IPS DF 19.7 (cell line): ENCODE measurements at regions not wholly inside any gene's neighbourhood (a gene's known extent, or its start where the extent isn't known, plus 50 kb on each side); places are given as distances from the start of the nearest gene placed in this dataset.

ENCODE experiments used
- DNase-seq: peaks from one replicate; pipeline ENCODE4 v3.0.0-alpha.2; 2013; ENCODE audit warnings: low read depth, low spot score

- DNase-seq = no peak
Measured at GRCh38 chr12:94062796-94063635, 85.4 kb upstream of the PLXNC1 start.

GRCh38 chr12:94070520-94070919 is 77.9 kb upstream of the PLXNC1 start:
- DNase-seq = no peak

- no peak for DNase-seq
Measured at GRCh38 chr12:94071258-94071657, 77.1 kb upstream of the PLXNC1 start.

GRCh38 chr12:94073441-94074051 is 74.8 kb upstream of the PLXNC1 start:
- no peak for DNase-seq

GRCh38 chr12:94074216-94074979 is 74.0 kb upstream of the PLXNC1 start:
- DNase-seq = no peak

- no peak for DNase-seq
Measured at GRCh38 chr12:94074980-94075629, 73.3 kb upstream of the PLXNC1 start.

- no peak for DNase-seq
Measured at GRCh38 chr12:94077209-94077608, 71.2 kb upstream of the PLXNC1 start.

GRCh38 chr12:94078138-94078723 is 70.1 kb upstream of the PLXNC1 start:
- DNase-seq = no peak

- no peak for DNase-seq
Measured at GRCh38 chr12:94078736-94079509, 69.5 kb upstream of the PLXNC1 start.

- no peak for DNase-seq
Measured at GRCh38 chr12:94079566-94080340, 68.6 kb upstream of the PLXNC1 start.

GRCh38 chr12:94080341-94081009 is 67.9 kb upstream of the PLXNC1 start:
- DNase-seq = no peak

GRCh38 chr12:94082690-94083089 is 65.7 kb upstream of the PLXNC1 start:
- DNase-seq = no peak

- no peak for DNase-seq
Measured at GRCh38 chr12:94089891-94090290, 58.5 kb upstream of the PLXNC1 start.

- DNase-seq = no peak
Measured at GRCh38 chr12:94091624-94092023, 56.8 kb upstream of the PLXNC1 start.

- DNase-seq = no peak
Measured at GRCh38 chr12:94092516-94093241, 55.7 kb upstream of the PLXNC1 start.

GRCh38 chr12:94094700-94095099 is 53.7 kb upstream of the PLXNC1 start:
- no peak for DNase-seq

- DNase-seq = no peak
Measured at GRCh38 chr12:94095618-94096017, 52.8 kb upstream of the PLXNC1 start.

- no peak for DNase-seq
Measured at GRCh38 chr12:94098466-94098865, 49.9 kb upstream of the PLXNC1 start.
